ENCODE measurements at regions not wholly inside any gene's neighbourhood (a gene's known extent, or its start where the extent isn't known, plus 50 kb on each side); places are given as distances from the start of the nearest gene placed in this dataset.

- no peak; the same call in 1 of the 2 replicates for TF ChIP-seq ZNF607 (CRISPR knock-in tag; IDR thresholded peaks at IDR 0.05; ENCODE audit: borderline replicate concordance)
- TF ChIP-seq ZSCAN25 (CRISPR knock-in tag; IDR thresholded peaks at IDR 0.05), result peak; percentile 94
- TF ChIP-seq TBL1XR1 (IDR thresholded peaks at IDR 0.05; ENCODE audit: borderline replicate concordance, low read length, partially characterized antibody), result peak; percentile 45
- TF ChIP-seq ARID5B (CRISPR knock-in tag; IDR thresholded peaks at IDR 0.05), result peak; percentile 90
- TF ChIP-seq ATF6 (CRISPR knock-in tag; conservative IDR thresholded peaks at IDR 0.05), result 0 out of 2 replicates have a peak, but pooled peaks have one; percentile 34
- no peak for TF ChIP-seq CBX2 (IDR thresholded peaks at IDR 0.05; ENCODE audit: low read depth, low read length)
- no peak for TF ChIP-seq CBX2 (CRISPR knock-in tag; IDR thresholded peaks at IDR 0.05; ENCODE audit: low read depth)
- TF ChIP-seq ZNF432 (CRISPR knock-in tag; IDR thresholded peaks at IDR 0.05; ENCODE audit: borderline replicate concordance), result no peak
- TF ChIP-seq, protein P1, sequence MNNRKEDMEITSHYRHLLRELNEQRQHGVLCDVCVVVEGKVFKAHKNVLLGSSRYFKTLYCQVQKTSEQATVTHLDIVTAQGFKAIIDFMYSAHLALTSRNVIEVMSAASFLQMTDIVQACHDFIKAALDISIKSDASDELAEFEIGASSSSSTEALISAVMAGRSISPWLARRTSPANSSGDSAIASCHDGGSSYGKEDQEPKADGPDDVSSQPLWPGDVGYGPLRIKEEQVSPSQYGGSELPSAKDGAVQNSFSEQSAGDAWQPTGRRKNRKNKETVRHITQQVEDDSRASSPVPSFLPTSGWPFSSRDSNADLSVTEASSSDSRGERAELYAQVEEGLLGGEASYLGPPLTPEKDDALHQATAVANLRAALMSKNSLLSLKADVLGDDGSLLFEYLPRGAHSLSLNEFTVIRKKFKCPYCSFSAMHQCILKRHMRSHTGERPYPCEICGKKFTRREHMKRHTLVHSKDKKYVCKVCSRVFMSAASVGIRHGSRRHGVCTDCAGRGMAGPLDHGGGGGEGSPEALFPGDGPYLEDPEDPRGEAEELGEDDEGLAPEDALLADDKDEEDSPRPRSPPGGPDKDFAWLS (CRISPR knock-in tag; IDR thresholded peaks at IDR 0.05; ENCODE audit: borderline replicate concordance), result no peak
- peak; percentile 87 for TF ChIP-seq GATAD2A (CRISPR knock-in tag; IDR thresholded peaks at IDR 0.05)
- peak; percentile 50; the same call in 1 of the 2 replicates for TF ChIP-seq ZNF275 (CRISPR knock-in tag; IDR thresholded peaks at IDR 0.05; ENCODE audit: borderline replicate concordance)
- no peak for TF ChIP-seq NFAT5 (CRISPR knock-in tag; IDR thresholded peaks at IDR 0.05)
- no peak for TF ChIP-seq ZNF839 (CRISPR knock-in tag; IDR thresholded peaks at IDR 0.05; ENCODE audit: borderline replicate concordance)
- TF ChIP-seq ZNF496 (CRISPR knock-in tag; IDR thresholded peaks at IDR 0.05; ENCODE audit: insufficient replicate concordance), result no peak
- TF ChIP-seq NFRKB (IDR thresholded peaks at IDR 0.05), result no peak
Observed at GRCh38 chr1:229148041-229148671, 122.8 kb upstream of the RAB4A start (continued).

All from HepG2 (cell line).